ENCODE measurements at regions not wholly inside any gene's neighbourhood (a gene's known extent, or its start where the extent isn't known, plus 50 kb on each side); places are given as distances from the start of the nearest gene placed in this dataset.

DNA sequence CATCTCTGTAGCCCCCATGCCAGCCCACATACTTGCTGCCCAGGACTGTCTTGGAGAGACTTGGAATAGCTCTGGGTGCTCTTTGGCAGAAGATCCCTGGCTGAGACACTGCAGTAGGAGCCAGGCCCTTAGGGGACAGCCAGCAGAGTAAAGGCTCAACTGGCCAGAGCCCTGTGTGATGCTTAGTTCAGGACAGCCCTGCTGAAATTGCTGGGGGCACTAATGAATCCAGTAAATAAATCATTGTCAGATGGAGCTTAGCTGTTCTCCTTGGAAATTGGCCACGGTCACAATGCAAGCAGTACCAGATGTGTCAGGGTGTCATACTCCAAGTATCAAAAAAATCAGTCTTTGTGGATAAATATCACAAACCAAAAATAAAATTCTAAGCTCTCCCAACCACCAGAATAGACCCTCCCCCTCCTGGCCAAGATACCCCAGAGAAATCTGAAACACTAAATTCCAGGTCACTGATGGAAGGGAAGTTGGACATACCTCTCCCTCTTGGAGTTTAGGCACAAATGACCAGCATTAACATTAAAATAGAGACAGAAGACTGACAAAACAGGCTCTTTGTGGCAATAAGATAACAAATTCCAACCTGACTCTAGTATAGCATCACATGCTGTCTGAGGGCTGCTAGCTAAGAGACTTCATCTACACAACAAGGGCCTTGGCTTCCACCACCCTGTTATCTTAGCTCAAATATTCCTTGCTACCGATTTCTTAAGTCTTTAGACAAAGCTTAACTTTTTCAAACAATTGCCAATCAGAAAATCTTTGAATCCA is 83.2 kb upstream of the DNAH14 start:
- Histone ChIP-seq H3K27ac (no peak overlapping the region), H3K9me3 (peaks cover 0 to 12% (median 0%) of the 10 kb centered on the region in 3 donors), H3K4me3 (no peak overlapping the region), H3K36me3 (no peaks in the 10 kb centered on the region), H3K27me3 (no peaks in the 10 kb centered on the region), H3K4me1 (peaks cover 0 to 3% (median 0%) of the 10 kb centered on the region in 3 donors)
- TF ChIP-seq, protein P1, sequence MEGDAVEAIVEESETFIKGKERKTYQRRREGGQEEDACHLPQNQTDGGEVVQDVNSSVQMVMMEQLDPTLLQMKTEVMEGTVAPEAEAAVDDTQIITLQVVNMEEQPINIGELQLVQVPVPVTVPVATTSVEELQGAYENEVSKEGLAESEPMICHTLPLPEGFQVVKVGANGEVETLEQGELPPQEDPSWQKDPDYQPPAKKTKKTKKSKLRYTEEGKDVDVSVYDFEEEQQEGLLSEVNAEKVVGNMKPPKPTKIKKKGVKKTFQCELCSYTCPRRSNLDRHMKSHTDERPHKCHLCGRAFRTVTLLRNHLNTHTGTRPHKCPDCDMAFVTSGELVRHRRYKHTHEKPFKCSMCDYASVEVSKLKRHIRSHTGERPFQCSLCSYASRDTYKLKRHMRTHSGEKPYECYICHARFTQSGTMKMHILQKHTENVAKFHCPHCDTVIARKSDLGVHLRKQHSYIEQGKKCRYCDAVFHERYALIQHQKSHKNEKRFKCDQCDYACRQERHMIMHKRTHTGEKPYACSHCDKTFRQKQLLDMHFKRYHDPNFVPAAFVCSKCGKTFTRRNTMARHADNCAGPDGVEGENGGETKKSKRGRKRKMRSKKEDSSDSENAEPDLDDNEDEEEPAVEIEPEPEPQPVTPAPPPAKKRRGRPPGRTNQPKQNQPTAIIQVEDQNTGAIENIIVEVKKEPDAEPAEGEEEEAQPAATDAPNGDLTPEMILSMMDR (IDR thresholded peaks at IDR 0.05) = no peak
- TF ChIP-seq POLR2A (IDR thresholded peaks at IDR 0.05) = no peak
- intact Hi-C loops (cut with DNase I) = no loop called here
- DNase-seq = no peak
- 49 to 57% methylated on average over 2 of the region's 2 CpGs for WGBS, 2 donors

DNA sequence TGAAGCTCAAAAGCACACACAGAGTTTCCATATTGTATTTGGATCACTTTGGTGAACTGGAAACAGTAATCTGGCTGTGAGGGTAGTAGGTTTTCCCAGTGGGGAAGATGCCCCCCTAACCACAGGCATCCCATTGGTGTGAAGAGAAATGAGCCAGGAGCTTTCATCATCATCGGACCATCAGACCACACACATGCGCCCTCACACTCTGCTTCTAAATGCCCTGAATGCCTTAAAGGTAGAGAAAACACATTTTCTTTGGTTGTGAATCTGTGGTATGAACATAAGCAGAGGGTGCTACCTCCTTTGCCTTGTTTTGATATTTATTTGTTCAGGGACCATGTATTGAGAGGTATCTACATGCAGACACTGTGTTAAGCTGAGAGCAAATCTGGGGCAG is 79.0 kb upstream of the DNAH14 start:
- intact Hi-C loops (cut with DNase I) = loop anchor here (5.0 to 10.0 kb wide), 2 partner anchors 206 to 333 kb away; no protein-coding TSS in a partner anchor
- Histone ChIP-seq H3K36me3 (no peaks in the 10 kb centered on the region), H3K27ac (no peak overlapping the region), H3K4me3 (no peak overlapping the region), H3K4me1 (peaks cover 0 to 3% (median 0%) of the 10 kb centered on the region in 3 donors), H3K27me3 (no peaks in the 10 kb centered on the region), H3K9me3 (no peaks in the 10 kb centered on the region)
- TF ChIP-seq, protein P1 (IDR thresholded peaks at IDR 0.05) = no peak
- no peak for TF ChIP-seq POLR2A (IDR thresholded peaks at IDR 0.05)
- no peak for DNase-seq
- WGBS, 2 donors = 90 to 92% methylated on average over 2 of the region's 2 CpGs

DNA sequence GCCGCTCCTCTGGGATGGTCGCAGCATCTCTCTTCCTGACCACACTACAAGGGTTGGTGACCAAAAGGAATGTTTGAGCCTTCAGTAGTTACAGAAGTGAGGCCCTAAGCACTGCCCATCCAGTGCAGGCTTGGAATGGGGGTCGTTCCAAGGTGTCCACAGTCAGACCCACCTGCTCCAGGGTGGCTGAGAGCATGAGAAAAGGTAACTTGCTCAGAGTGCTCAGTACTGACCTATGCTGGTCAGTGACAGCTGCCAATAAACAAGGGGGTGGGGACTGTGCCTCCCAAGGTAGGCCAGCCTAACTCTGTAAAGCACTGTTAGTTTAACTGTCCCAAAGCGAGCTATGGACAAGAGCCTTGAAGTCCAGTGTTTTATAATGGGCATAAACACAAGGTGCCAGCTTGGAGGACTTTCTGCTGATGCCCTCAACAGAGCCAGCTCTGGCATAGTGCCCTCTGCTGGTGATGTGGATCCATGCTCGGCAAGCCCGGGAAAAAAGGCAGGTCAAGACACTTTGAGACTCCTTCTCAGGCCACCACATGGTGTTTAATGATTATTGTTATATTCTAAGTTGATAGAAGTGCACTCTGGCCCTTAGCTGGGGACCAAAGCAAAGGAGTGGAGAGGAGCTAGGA is 78.1 kb upstream of the DNAH14 start:
- intact Hi-C loops (cut with DNase I) = loop anchor here (5.0 to 10.0 kb wide), 2 partner anchors 207 to 334 kb away; no protein-coding TSS in a partner anchor
- no peak for DNase-seq
- Histone ChIP-seq H3K27me3 (no peaks in the 10 kb centered on the region), H3K4me1 (no peaks in the 10 kb centered on the region), H3K4me3 (no peak overlapping the region), H3K9me3 (no peaks in the 10 kb centered on the region), H3K27ac (no peak overlapping the region), H3K36me3 (no peaks in the 10 kb centered on the region)
- 28 to 70% methylated on average over 1 to 3 of the region's 6 CpGs for WGBS, 2 donors
- TF ChIP-seq, protein P1 (IDR thresholded peaks at IDR 0.05) = peak in 5 of 6 experiments; percentile 37 to 61 (median 54)
- TF ChIP-seq POLR2A (IDR thresholded peaks at IDR 0.05) = no peak

DNA sequence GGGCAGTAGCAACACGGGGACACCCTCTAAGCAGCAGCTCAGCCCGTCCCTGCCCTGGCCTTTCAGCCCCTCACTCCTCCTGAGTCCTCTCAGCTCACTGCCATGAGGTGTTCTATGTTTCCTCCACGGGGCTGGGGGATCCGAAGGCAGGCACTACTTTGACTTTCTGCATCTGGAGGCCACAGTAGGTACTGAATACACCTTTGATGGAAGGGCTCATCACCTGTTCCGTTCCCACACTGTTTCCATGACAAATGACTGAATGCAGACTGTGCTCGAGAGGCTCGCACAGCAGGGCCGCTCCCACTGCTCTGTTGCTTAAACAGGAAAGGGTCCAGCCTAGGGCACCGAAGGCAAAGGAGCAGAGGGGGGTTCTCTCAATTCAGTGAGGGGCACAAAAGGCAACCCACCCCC is 77.6 kb upstream of the DNAH14 start:
- no peak for DNase-seq
- 49 to 92% methylated on average over 2 to 5 of the region's 9 CpGs for WGBS, 2 donors

More for the DNA sequence above, 77.6 kb upstream of the DNAH14 start:
- H3K9me3 ChIP-seq = no peaks in the 10 kb centered on the region
- H3K27me3 ChIP-seq = no peaks in the 10 kb centered on the region
- H3K27ac ChIP-seq = no peak overlapping the region
- intact Hi-C loops (cut with DNase I) = loop anchor here (5.0 to 10.0 kb wide), 2 partner anchors 207 to 335 kb away; no protein-coding TSS in a partner anchor
- TF ChIP-seq, protein P1 (IDR thresholded peaks at IDR 0.05) = no peak
- no peak for TF ChIP-seq POLR2A (IDR thresholded peaks at IDR 0.05)
- H3K36me3 ChIP-seq = no peaks in the 10 kb centered on the region
- H3K4me1 ChIP-seq = no peaks in the 10 kb centered on the region
- H3K4me3 ChIP-seq = no peak overlapping the region
